Upper lobe of left lung (tissue), 4 donors: ENCODE measurements at regions not wholly inside any gene's neighbourhood (a gene's known extent, or its start where the extent isn't known, plus 50 kb on each side); places are given as distances from the start of the nearest gene placed in this dataset.

Experiments used
- EP300 ChIP-seq, 4 donors: sonication (generic); formaldehyde crosslinking; IDR thresholded peaks; one replicate each; pipeline ENCODE4 v1.5.1; 2017; ENCODE audit warnings: antibody characterized with exemption in 4 of 4, control low read depth in 2 of 4
- POLR2A ChIP-seq, 4 donors: fragments of 450-650 bp; IDR thresholded peaks; one replicate each; pipeline ENCODE4 v1.5.1; 2016 to 2017; ENCODE audit warnings: antibody characterized with exemption in 4 of 4, mild to moderate bottlenecking in 2 of 4
- POLR2AphosphoS5 ChIP-seq, 2 donors: sonication (generic); formaldehyde crosslinking; IDR thresholded peaks; one replicate each; pipeline ENCODE4 v1.5.1; 2017; ENCODE audit warnings: antibody characterized with exemption in 2 of 2
- TF ChIP-seq, protein P1 (sequence below), 6 experiments: fragments of 450-650 bp in 4 of 6; fragments of 200-600 bp in 2 of 6; sonication (generic) in 2 of 6; IDR thresholded peaks; one replicate each; pipeline ENCODE4 v1.5.1; 2016 to 2019; ENCODE audit warnings: antibody characterized with exemption in 6 of 6

- TF ChIP-seq, protein P1, sequence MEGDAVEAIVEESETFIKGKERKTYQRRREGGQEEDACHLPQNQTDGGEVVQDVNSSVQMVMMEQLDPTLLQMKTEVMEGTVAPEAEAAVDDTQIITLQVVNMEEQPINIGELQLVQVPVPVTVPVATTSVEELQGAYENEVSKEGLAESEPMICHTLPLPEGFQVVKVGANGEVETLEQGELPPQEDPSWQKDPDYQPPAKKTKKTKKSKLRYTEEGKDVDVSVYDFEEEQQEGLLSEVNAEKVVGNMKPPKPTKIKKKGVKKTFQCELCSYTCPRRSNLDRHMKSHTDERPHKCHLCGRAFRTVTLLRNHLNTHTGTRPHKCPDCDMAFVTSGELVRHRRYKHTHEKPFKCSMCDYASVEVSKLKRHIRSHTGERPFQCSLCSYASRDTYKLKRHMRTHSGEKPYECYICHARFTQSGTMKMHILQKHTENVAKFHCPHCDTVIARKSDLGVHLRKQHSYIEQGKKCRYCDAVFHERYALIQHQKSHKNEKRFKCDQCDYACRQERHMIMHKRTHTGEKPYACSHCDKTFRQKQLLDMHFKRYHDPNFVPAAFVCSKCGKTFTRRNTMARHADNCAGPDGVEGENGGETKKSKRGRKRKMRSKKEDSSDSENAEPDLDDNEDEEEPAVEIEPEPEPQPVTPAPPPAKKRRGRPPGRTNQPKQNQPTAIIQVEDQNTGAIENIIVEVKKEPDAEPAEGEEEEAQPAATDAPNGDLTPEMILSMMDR (IDR thresholded peaks at IDR 0.05): no peak
- TF ChIP-seq POLR2A (IDR thresholded peaks at IDR 0.05) (no peak), EP300 (IDR thresholded peaks at IDR 0.05) (no peak), POLR2AphosphoS5 (IDR thresholded peaks at IDR 0.05) (no peak)
Observed at GRCh38 chr1:80629304-80629837, 1171.4 kb upstream of the ADGRL2 start.
